NB4 (cell line): ENCODE measurements at regions not wholly inside any gene's neighbourhood (a gene's known extent, or its start where the extent isn't known, plus 50 kb on each side); places are given as distances from the start of the nearest gene placed in this dataset.
"Not testable (repeated sequence)": the region's sequence is repeated elsewhere in the genome, so short reads cannot be mapped to it uniquely, and the experiment has no call there.

Experiments
- DNase-seq: peaks from one replicate; pipeline ENCODE4 v3.0.0; 2010; ENCODE audit warnings: low read depth
- H3K4me3 ChIP-seq: one replicate; pipeline ENCODE4 v1.5.1; 2011; ENCODE audit warnings: mild to moderate bottlenecking, low read depth, low read length, moderate library complexity
- CTCF ChIP-seq: IDR thresholded peaks from one replicate; pipeline ENCODE4 v1.5.1; 2012; ENCODE audit warnings: low read depth, low read length
- MAX ChIP-seq: IDR thresholded peaks from 2 replicates; pipeline ENCODE4 v1.6.1; 2011; ENCODE audit warnings: low read depth, low read length
- MYC ChIP-seq: IDR thresholded peaks from 2 replicates; pipeline ENCODE4 v1.6.1; 2011; ENCODE audit warnings: low read depth, low read length
- POLR2A ChIP-seq: IDR thresholded peaks from 2 replicates; pipeline ENCODE4 v1.6.1; 2011; ENCODE audit warnings: mild to moderate bottlenecking; ENCODE audit not compliant: insufficient read length; ENCODE audit errors: extremely low read depth

GRCh38 chr7:113283861-113284260 lies 165.5 kb upstream of the SMIM30 start:
- no peak overlapping the region for H3K4me3 ChIP-seq
- no peak for DNase-seq
- TF ChIP-seq MYC, result no peak
- TF ChIP-seq CTCF, result no peak
- TF ChIP-seq POLR2A, result no peak
- TF ChIP-seq MAX, result no peak

DNA sequence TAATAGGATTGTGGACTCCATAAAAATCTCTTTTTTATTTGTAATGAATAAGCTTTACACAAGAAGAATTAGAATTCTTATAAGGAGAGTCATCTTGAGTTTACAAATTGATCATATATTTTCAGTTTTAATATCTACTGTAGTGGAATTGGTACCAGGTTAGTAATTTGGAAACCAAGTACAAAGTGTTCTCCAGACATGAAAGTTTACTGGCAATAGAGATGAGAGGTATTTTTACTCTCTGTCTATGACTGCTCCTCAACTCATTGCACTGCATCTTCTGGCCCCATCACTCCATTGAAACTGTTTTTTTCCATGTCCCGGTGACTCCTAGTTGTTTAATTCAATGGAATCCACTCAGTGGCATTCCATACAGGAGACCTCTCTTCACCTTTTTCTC lies 164.5 kb upstream of the SMIM30 start:
- TF ChIP-seq MAX (no peak), MYC (no peak), POLR2A (no peak)

DNA sequence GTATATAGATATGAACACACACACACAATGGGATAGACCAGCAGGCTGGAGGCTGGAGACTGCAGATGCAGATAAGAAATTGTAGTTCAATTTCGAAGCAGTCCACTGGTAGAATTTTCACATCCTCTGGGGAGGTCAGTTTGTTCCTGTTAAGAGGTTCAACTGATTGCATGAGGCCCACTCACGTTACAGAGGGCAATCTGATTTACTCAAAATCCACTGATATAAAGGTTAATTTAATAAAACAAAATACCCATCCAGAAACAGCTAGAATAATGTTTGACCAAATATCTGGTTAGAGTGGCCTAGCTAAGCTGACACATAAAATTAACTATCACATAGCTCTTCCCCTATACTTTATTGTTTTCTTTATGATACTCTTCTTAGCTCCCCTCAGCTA lies 162.9 kb upstream of the SMIM30 start:
- TF ChIP-seq CTCF, result no peak
- TF ChIP-seq POLR2A, result no peak
- no peak for DNase-seq
- H3K4me3 ChIP-seq, result no peak overlapping the region

More for the DNA sequence above, 164.5 kb upstream of the SMIM30 start:
- no peak for DNase-seq
- no peak overlapping the region for H3K4me3 ChIP-seq

GRCh38 chr7:113279256-113279655 lies 160.9 kb upstream of the SMIM30 start:
- TF ChIP-seq MAX (no peak), CTCF (no peak), MYC (no peak), POLR2A (no peak)
- H3K4me3 ChIP-seq, result no peak overlapping the region
- DNase-seq, result no peak

- no peak overlapping the region for H3K4me3 ChIP-seq
- TF ChIP-seq CTCF, result no peak
- TF ChIP-seq MAX, result no peak
- DNase-seq, result no peak
Observed at GRCh38 chr7:113270790-113271189, 152.4 kb upstream of the SMIM30 start.

- not testable (repeated sequence) for H3K4me3 ChIP-seq, DNase-seq
Observed at GRCh38 chr7:113269592-113269991, 151.2 kb upstream of the SMIM30 start.

DNA sequence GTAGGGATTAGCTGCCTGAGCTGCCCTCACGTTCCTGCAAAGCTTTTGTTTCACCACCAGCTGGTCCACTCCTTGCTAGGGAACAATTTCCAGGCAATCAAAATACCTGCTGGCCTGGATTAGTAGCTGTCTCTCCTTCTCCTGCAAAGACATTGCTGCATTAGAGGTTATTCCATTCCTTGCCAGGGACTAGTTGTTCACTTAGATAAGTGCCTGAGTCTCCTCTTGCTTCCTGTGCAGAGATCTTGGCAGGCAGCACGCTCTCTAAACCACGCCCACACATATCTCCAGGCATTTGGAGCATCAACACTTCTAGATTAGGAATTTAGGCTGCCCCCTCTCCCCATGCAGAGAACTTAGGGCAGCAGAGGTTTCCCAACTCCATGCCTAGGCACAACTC lies 150.4 kb upstream of the SMIM30 start:
- TF ChIP-seq MYC (no peak), CTCF (no peak), MAX (no peak), POLR2A (no peak)
- DNase-seq, result no peak
- no peak overlapping the region for H3K4me3 ChIP-seq
